Activated CD8-positive, alpha-beta T cell treated with anti-CD3 and anti-CD28 coated beads, Interleukin-2, amount 10 ng/mL, durations not matched to agents 7 days and 5 days (primary cell): ENCODE measurements at regions not wholly inside any gene's neighbourhood (a gene's known extent, or its start where the extent isn't known, plus 50 kb on each side); places are given as distances from the start of the nearest gene placed in this dataset.

Source experiments
- ATAC-seq: fragments of 150-1000 bp; cut with Tn5 transposase; one replicate; pipeline ENCODE4 v1.10.0; 2021; ENCODE audit warnings: moderate library complexity
- CTCF ChIA-PET: fragments of 350-600 bp; sonication (Branson Sonifier 250); formaldehyde crosslinking; loops from one replicate; lab custom pipeline; 2021; ENCODE audit warnings: antibody characterized with exemption; lab: Charles Lee
- POLR2A ChIA-PET: fragments of 350-600 bp; sonication (Branson Sonifier 250); formaldehyde crosslinking; loops from one replicate; lab custom pipeline; 2021; ENCODE audit warnings: antibody characterized with exemption; lab: Charles Lee
- DNase-seq: peaks from one replicate; pipeline ENCODE4 v3.0.0-alpha.2; 2020
- H3K27ac Mint-ChIP-seq: one replicate; pipeline ENCODE4 v1.8.0; 2021; ENCODE audit warnings: mild to moderate bottlenecking, mixed read lengths
- H3K27me3 Mint-ChIP-seq: one replicate; pipeline ENCODE4 v1.8.0; 2021; ENCODE audit warnings: low read depth, mixed read lengths
- H3K36me3 Mint-ChIP-seq: one replicate; pipeline ENCODE4 v1.8.0; 2021; ENCODE audit warnings: low read depth, mixed read lengths
- H3K4me1 Mint-ChIP-seq: one replicate; pipeline ENCODE4 v1.8.0; 2021; ENCODE audit warnings: low read depth, mixed read lengths
- H3K4me3 Mint-ChIP-seq: one replicate; pipeline ENCODE4 v1.8.0; 2021; ENCODE audit warnings: mild to moderate bottlenecking, mixed read lengths
- H3K9me3 Mint-ChIP-seq: one replicate; pipeline ENCODE4 v1.8.0; 2022; ENCODE audit warnings: mixed read lengths; ENCODE audit not compliant: insufficient read depth

- H3K4me3 Mint-ChIP-seq: no peak overlapping the region
- DNase-seq (no peak), ATAC-seq (no peak)
- H3K27me3 Mint-ChIP-seq: no peaks in the 10 kb centered on the region
- POLR2A ChIA-PET: no interaction called here
- H3K9me3 Mint-ChIP-seq: peaks cover 7% of the 10 kb centered on the region
- CTCF ChIA-PET: no interaction called here
- H3K4me1 Mint-ChIP-seq: no peaks in the 10 kb centered on the region
- no peak overlapping the region for H3K27ac Mint-ChIP-seq
- H3K36me3 Mint-ChIP-seq: no peaks in the 10 kb centered on the region
Observed at GRCh38 chr14:104331871-104332605, 193.7 kb downstream of the KIF26A start.

DNA sequence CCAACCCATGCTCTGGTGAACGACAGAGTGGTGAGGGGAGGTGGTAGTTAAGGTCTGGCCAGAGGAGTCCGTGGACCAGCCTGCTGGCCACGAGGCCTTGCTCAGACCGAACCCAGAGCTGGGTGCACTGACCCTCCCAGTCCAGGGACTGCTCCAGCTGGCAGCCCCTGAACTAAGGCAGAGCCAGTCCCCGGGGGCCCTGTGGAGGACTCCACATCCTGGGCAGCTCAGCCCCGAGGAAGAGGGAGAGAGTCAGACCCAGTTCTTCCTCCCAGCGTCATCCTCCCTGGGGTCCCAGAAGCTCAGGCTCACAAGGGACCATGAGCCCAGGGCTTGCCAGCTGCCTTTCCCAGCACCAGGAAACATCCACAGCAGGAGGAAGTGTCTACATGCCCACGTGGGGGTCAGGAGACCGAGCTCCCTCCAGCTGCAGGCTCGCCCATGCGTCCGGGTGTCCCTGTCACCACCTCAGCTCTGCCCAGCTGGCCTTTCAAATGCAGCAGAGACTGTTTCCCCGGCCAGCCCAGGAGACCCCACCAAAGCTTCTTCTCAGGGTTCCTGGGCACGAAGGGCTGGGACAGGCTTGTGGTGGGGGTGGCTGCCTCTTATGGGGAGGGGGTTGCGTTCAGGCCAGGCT is 194.4 kb downstream of the KIF26A start:
- H3K4me1 Mint-ChIP-seq: no peaks in the 10 kb centered on the region
- ATAC-seq: no peak
- ChIA-PET CTCF (no interaction called here), POLR2A (no interaction called here)
- no peak for DNase-seq
- H3K36me3 Mint-ChIP-seq: no peaks in the 10 kb centered on the region
- H3K27ac Mint-ChIP-seq: no peak overlapping the region
- peaks cover 7% of the 10 kb centered on the region for H3K9me3 Mint-ChIP-seq
- no peak overlapping the region for H3K4me3 Mint-ChIP-seq
- H3K27me3 Mint-ChIP-seq: no peaks in the 10 kb centered on the region

GRCh38 chr14:104333646-104334423 is 195.4 kb downstream of the KIF26A start:
- DNase-seq (no peak), ATAC-seq (no peak)
- Mint-ChIP-seq H3K4me3 (no peak overlapping the region), H3K27ac (no peak overlapping the region), H3K36me3 (no peaks in the 10 kb centered on the region), H3K27me3 (no peaks in the 10 kb centered on the region), H3K9me3 (peaks cover 18% of the 10 kb centered on the region), H3K4me1 (no peaks in the 10 kb centered on the region)
- ChIA-PET CTCF (no interaction called here), POLR2A (no interaction called here)

GRCh38 chr14:104334424-104335161 is 196.2 kb downstream of the KIF26A start:
- CTCF ChIA-PET: no interaction called here
- peaks cover 18% of the 10 kb centered on the region for H3K9me3 Mint-ChIP-seq
- POLR2A ChIA-PET: no interaction called here
- no peak overlapping the region for H3K27ac Mint-ChIP-seq
- H3K36me3 Mint-ChIP-seq: no peaks in the 10 kb centered on the region
- DNase-seq (no peak), ATAC-seq (no peak)
- H3K27me3 Mint-ChIP-seq: peaks cover 5% of the 10 kb centered on the region
- H3K4me3 Mint-ChIP-seq: no peak overlapping the region
- H3K4me1 Mint-ChIP-seq: no peaks in the 10 kb centered on the region

- no peaks in the 10 kb centered on the region for H3K4me1 Mint-ChIP-seq
- H3K27me3 Mint-ChIP-seq: peaks cover 7% of the 10 kb centered on the region
- no peaks in the 10 kb centered on the region for H3K36me3 Mint-ChIP-seq
- peaks cover 12% of the 10 kb centered on the region for H3K9me3 Mint-ChIP-seq
- ChIA-PET CTCF (no interaction called here), POLR2A (no interaction called here)
- ATAC-seq: no peak
- DNase-seq: no peak
- no peak overlapping the region for H3K27ac Mint-ChIP-seq
- H3K4me3 Mint-ChIP-seq: no peak overlapping the region
Observed at GRCh38 chr14:104335176-104335575, 196.8 kb downstream of the KIF26A start.

DNA sequence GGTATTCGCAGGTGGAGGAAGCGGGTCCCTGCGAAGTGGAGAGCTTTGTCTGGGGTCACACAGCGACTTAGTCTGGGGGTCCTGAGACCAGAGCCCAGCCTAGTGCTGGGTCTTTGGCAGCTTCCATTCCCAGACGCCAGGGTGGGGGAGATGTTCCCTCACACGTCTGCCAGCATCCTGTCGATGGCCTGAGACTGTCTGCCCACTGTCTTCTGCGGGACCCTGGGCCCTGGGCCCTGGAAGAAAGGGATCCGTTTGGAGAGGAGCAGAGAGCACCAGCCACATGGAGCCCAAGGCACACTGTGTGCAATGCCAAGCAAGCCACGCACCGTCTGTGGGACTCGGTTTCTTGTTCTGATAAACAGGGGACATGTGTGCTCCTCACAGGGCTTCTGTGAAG is 197.2 kb downstream of the KIF26A start:
- no peak overlapping the region for H3K4me3 Mint-ChIP-seq
- H3K9me3 Mint-ChIP-seq: peaks cover 12% of the 10 kb centered on the region
- DNase-seq (no peak), ATAC-seq (no peak)
- POLR2A ChIA-PET: no interaction called here
- peaks cover 10% of the 10 kb centered on the region for H3K27me3 Mint-ChIP-seq
- CTCF ChIA-PET: no interaction called here
- H3K36me3 Mint-ChIP-seq: no peaks in the 10 kb centered on the region
- H3K27ac Mint-ChIP-seq: no peak overlapping the region
- H3K4me1 Mint-ChIP-seq: no peaks in the 10 kb centered on the region

- CTCF ChIA-PET: no interaction called here
- no peaks in the 10 kb centered on the region for H3K4me1 Mint-ChIP-seq
- no peak overlapping the region for H3K27ac Mint-ChIP-seq
- H3K9me3 Mint-ChIP-seq: peaks cover 12% of the 10 kb centered on the region
- peaks cover 13% of the 10 kb centered on the region for H3K27me3 Mint-ChIP-seq
- DNase-seq: no peak
- no peaks in the 10 kb centered on the region for H3K36me3 Mint-ChIP-seq
- no peak for ATAC-seq
- H3K4me3 Mint-ChIP-seq: no peak overlapping the region
- POLR2A ChIA-PET: no interaction called here
Observed at GRCh38 chr14:104337351-104337750, 199.0 kb downstream of the KIF26A start.

DNA sequence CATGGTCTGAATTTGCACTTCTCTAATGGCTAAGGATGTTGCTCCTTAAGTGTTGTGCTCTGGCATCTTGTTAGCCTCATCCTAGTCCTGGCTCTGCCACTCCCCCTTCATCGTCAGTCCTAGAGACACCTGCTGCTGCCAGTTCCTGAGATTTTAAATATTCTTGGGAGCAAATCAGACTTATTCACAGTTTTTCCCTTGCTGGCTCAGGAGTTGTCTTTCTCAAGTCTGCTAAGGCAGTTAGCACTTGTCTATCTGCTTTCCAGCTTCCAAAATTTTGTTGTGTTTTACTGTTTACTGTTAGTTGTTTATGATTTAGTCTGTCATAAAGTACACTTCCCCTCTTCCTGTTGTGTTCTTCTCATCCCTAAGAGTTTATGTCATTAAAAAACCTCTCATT is 201.0 kb downstream of the KIF26A start:
- H3K27me3 Mint-ChIP-seq: peaks cover 13% of the 10 kb centered on the region
- H3K4me1 Mint-ChIP-seq: no peaks in the 10 kb centered on the region
- POLR2A ChIA-PET: no interaction called here
- ATAC-seq (no peak), DNase-seq (no peak)
- CTCF ChIA-PET: no interaction called here
- H3K9me3 Mint-ChIP-seq: peaks cover 12% of the 10 kb centered on the region
- H3K4me3 Mint-ChIP-seq: no peak overlapping the region
- no peak overlapping the region for H3K27ac Mint-ChIP-seq
- no peaks in the 10 kb centered on the region for H3K36me3 Mint-ChIP-seq

DNA sequence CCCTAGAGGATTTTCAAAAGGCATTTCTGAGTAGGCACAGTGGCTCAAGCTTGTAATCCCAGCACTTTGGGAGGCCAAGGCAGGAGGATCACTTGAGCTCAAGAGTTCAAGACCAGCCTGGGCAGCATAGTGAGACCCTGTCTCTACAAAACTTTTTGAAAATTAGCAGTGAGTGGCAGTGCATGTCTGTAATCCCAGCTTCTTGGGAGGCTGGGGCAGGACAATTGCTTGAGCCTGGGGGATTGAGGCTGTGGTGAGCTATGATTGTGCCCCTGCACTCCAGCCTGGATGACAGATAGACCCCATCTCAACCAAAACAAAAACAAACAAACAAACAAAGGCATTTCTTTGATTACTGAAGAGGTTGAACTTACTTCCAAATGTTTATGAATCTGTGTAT is 201.4 kb downstream of the KIF26A start:
- DNase-seq: no peak
- Mint-ChIP-seq H3K27me3 (peaks cover 13% of the 10 kb centered on the region), H3K4me3 (no peak overlapping the region), H3K9me3 (peaks cover 12% of the 10 kb centered on the region), H3K36me3 (no peaks in the 10 kb centered on the region), H3K4me1 (no peaks in the 10 kb centered on the region), H3K27ac (no peak overlapping the region)
- no peak for ATAC-seq
- POLR2A ChIA-PET: no interaction called here
- CTCF ChIA-PET: no interaction called here

- ChIA-PET POLR2A (no interaction called here), CTCF (no interaction called here)
- Mint-ChIP-seq H3K36me3 (no peaks in the 10 kb centered on the region), H3K4me3 (no peak overlapping the region), H3K9me3 (peaks cover 12% of the 10 kb centered on the region), H3K27ac (no peak overlapping the region), H3K4me1 (no peaks in the 10 kb centered on the region), H3K27me3 (peaks cover 13% of the 10 kb centered on the region)
- ATAC-seq: peak; percentile 53
- DNase-seq: peak; percentile 35
Observed at GRCh38 chr14:104341532-104342434, 203.4 kb downstream of the KIF26A start.
